HepG2 (cell line): ENCODE measurements at regions not wholly inside any gene's neighbourhood (a gene's known extent, or its start where the extent isn't known, plus 50 kb on each side); places are given as distances from the start of the nearest gene placed in this dataset.

Experiments
- ATAC-seq: fragments of 200-7000 bp; cut with Tn5 transposase; 3 replicates; pipeline ENCODE4 v1.9.1; 2020; ENCODE audit warnings: mild to moderate bottlenecking, moderate library complexity
- BruUV-seq: library from RNA; stranded (reverse); fragments of 400-500 nt; replicated peaks from 2 replicates; lab custom pipeline; 2021; lab: Mats Ljungman, UMichigan
- CTCF ChIA-PET: fragments of 300-600 bp; formaldehyde crosslinking; extraction: SDS; loops from one replicate; lab custom pipeline; 2021; ENCODE audit warnings: low total read pairs, inconsistent platforms, low intra/inter-chr PET ratio; lab: Yijun Ruan, JAX
- POLR2A ChIA-PET: fragments of 350-600 bp; sonication (Branson Sonifier 250); formaldehyde crosslinking; loops from one replicate; lab custom pipeline; 2020; ENCODE audit warnings: antibody characterized with exemption, inconsistent platforms; lab: Yijun Ruan, JAX
- DNase-seq: peaks from one replicate; pipeline ENCODE4 v3.0.0-alpha.2; 2015; ENCODE audit warnings: low spot score
- FAIRE-seq: peaks from 3 replicates; lab custom pipeline; 2011; peaks lifted over from hg19 to GRCh38; lab: Jason Lieb, UNC
- H2AFZ ChIP-seq: one replicate; pipeline ENCODE4 v1.6.1; 2011; ENCODE audit warnings: low read length, inconsistent platforms
- H3K27ac ChIP-seq: fragments of 300-600 bp; 3 replicates; pipeline ENCODE4 v1.8.0; 2011; ENCODE audit warnings: mixed run types, mild to moderate bottlenecking, mixed read lengths, low read length, inconsistent platforms; ENCODE audit not compliant: insufficient read depth; ENCODE audit errors: extremely low read length
- H3K27me3 ChIP-seq, 2 experiments: fragments of 200-600 bp in 1 of 2; 2 replicates in 1 of 2; 3 replicates in 1 of 2; pipeline versions ENCODE4 v1.6.0 to v1.8.0; 2011; ENCODE audit warnings: low read length in 2 of 2, mild to moderate bottlenecking in 2 of 2, moderate library complexity in 2 of 2, inconsistent platforms in 1 of 2; ENCODE audit not compliant: insufficient read depth in 2 of 2, control insufficient read depth in 1 of 2
- H3K36me3 ChIP-seq, 2 experiments: fragments of 200-600 bp in 1 of 2; replicated peaks in 1 of 2; 2 replicates in 1 of 2; 3 replicates in 1 of 2; pipeline versions ENCODE4 v1.5.1 to v1.8.0; 2011; ENCODE audit warnings: low read length in 2 of 2, inconsistent platforms in 1 of 2; ENCODE audit not compliant: insufficient read depth in 2 of 2, control insufficient read depth in 1 of 2
- H3K4me1 ChIP-seq: 2 replicates; pipeline ENCODE4 v1.5.1; 2012; ENCODE audit warnings: low read length, inconsistent platforms; ENCODE audit not compliant: insufficient read depth
- H3K4me2 ChIP-seq: 2 replicates; pipeline ENCODE4 v1.6.0; 2011; ENCODE audit warnings: low read depth, low read length, inconsistent platforms
- H3K4me3 ChIP-seq, 3 experiments: fragments of 200-600 bp in 1 of 3; sonication (generic), shearing (Covaris generic) in 1 of 3; replicated peaks in 1 of 3; 2 replicates each; pipeline ENCODE4 v1.5.1; 2011 to 2016; ENCODE audit warnings: low read length in 3 of 3, inconsistent platforms in 2 of 3, low read depth in 2 of 3, mild to moderate bottlenecking in 2 of 3, control low read depth in 1 of 3, mixed read lengths in 1 of 3; ENCODE audit not compliant: insufficient read depth in 1 of 3
- H3K79me2 ChIP-seq: one replicate; pipeline ENCODE4 v1.6.1; 2011; ENCODE audit warnings: low read length, inconsistent platforms; ENCODE audit not compliant: insufficient read depth
- H3K9ac ChIP-seq: 2 replicates; pipeline ENCODE4 v1.6.0; 2011; ENCODE audit warnings: mild to moderate bottlenecking, low read depth, low read length, inconsistent platforms; ENCODE audit not compliant: insufficient read depth
- H3K9me3 ChIP-seq: 2 replicates; pipeline ENCODE4 v1.5.1; 2012; ENCODE audit warnings: mild to moderate bottlenecking, low read length
- H4K20me1 ChIP-seq: 2 replicates; pipeline ENCODE4 v1.6.0; 2011; ENCODE audit warnings: inconsistent platforms, mild to moderate bottlenecking, low read length, moderate library complexity; ENCODE audit not compliant: insufficient read depth
- ASH2L ChIP-seq: fragments of 300-600, 200-600 bp; sonication (generic); IDR thresholded peaks from 2 replicates; pipeline ENCODE4 v1.7.0; 2017; ENCODE audit warnings: low read depth, mild to moderate bottlenecking, moderate library complexity, mixed read lengths, low read length; ENCODE audit not compliant: insufficient read length
- HINFP ChIP-seq: sonication (generic); formaldehyde crosslinking; IDR thresholded peaks from 2 replicates; pipeline ENCODE4 v1.4.0; 2020; ENCODE audit warnings: low read depth, mild to moderate bottlenecking, missing genetic modification reagents
- SRSF9 ChIP-seq: fragments of 200-400 bp; formaldehyde crosslinking; IDR thresholded peaks from 2 replicates; pipeline ENCODE4 v1.6.1; 2018; ENCODE audit warnings: borderline replicate concordance, mild to moderate bottlenecking, low read depth, low read length; ENCODE audit not compliant: insufficient read depth, poor library complexity, severe bottlenecking
- ZNF407 ChIP-seq: sonication (generic); formaldehyde crosslinking; IDR thresholded peaks from one replicate; pipeline ENCODE4 v1.5.1; 2020; ENCODE audit warnings: mild to moderate bottlenecking, missing genetic modification reagents; ENCODE audit errors: not compliant biosample characterization
- ZNF768 ChIP-seq: sonication (generic); formaldehyde crosslinking; IDR thresholded peaks from 2 replicates; pipeline ENCODE4 v1.4.0; 2020; ENCODE audit warnings: missing genetic modification reagents
- in situ Hi-C: cut with HindIII; loops from 2 replicates; pipeline ENCODE4 v1.10.0; 2017; ENCODE audit warnings: low pct_unique_long_range_greater_than_20kb; ENCODE audit not compliant: extremely low pct_ligation_motif_present
- intact Hi-C: fragments of 100-400 bp; cut with micrococcal nuclease; formaldehyde crosslinking; loops from one replicate; pipeline ENCODE4 v1.10.0; 2022; ENCODE audit not compliant: unreplicated experiment
- TF ChIP-seq, protein P1 (sequence below): sonication (generic); formaldehyde crosslinking; IDR thresholded peaks from 2 replicates; pipeline ENCODE4 v1.8.1; 2023; ENCODE audit warnings: missing genetic modification reagents, mild to moderate bottlenecking, borderline replicate concordance

DNA sequence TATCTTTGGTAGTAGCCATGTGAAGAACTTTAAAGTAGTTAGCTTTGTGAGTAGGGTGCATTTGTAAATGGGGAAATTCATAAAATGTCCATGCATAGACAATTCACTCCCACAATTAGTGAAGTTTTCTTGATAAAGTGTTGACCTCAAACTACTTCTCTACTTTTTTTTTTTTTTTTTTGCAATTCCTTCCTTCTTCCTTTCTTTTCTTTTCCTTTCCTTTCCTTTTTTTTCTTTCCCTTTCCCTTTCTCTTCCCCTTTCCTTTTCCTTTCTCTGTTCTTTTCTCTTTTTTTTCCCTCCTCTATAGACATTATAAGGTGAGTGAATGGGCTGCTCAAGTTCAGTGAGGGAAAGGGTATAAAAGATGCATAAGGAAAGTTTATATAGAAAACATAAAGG, 184.2 kb downstream of the PTEN start:
- Histone ChIP-seq H4K20me1 (no peaks in the 10 kb centered on the region), H3K4me3 (no peak overlapping the region), H3K4me2 (no peak overlapping the region), H3K36me3 (no peaks in the 10 kb centered on the region), H2AFZ (no peak overlapping the region), H3K27me3 (no peaks in the 10 kb centered on the region), H3K4me1 (no peaks in the 10 kb centered on the region), H3K27ac (no peak overlapping the region), H3K79me2 (no peaks in the 10 kb centered on the region)
- in situ Hi-C loops: no loop called here
- POLR2A ChIA-PET: no interaction called here
- no TSS peak for BruUV-seq
- no peak for FAIRE-seq
- intact Hi-C loops: no loop called here
- TF ChIP-seq SRSF9 (no peak), ZNF768 (CRISPR knock-in tag) (no peak), HINFP (CRISPR knock-in tag) (no peak), ASH2L (no peak), ZNF407 (no peak)
- TF ChIP-seq, protein P1, sequence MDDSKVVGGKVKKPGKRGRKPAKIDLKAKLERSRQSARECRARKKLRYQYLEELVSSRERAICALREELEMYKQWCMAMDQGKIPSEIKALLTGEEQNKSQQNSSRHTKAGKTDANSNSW (CRISPR knock-in tag): no peak
- TF ChIP-seq, all 625 proteins: peak for 0
- no peak for DNase-seq
- CTCF ChIA-PET: no interaction called here
- no peak overlapping the region for H3K9ac ChIP-seq
- ATAC-seq: no peak
- no peaks in the 10 kb centered on the region for H3K9me3 ChIP-seq
